Hepatic stellate cell (primary cell): ENCODE measurements at regions not wholly inside any gene's neighbourhood (a gene's known extent, or its start where the extent isn't known, plus 50 kb on each side); places are given as distances from the start of the nearest gene placed in this dataset.
"Not testable (repeated sequence)": the region's sequence is repeated elsewhere in the genome, so short reads cannot be mapped to it uniquely, and the experiment has no call there.

ENCODE experiments used
- DNase-seq: peaks from one replicate; pipeline ENCODE4 v3.0.0; 2011; ENCODE audit warnings: low spot score

DNA sequence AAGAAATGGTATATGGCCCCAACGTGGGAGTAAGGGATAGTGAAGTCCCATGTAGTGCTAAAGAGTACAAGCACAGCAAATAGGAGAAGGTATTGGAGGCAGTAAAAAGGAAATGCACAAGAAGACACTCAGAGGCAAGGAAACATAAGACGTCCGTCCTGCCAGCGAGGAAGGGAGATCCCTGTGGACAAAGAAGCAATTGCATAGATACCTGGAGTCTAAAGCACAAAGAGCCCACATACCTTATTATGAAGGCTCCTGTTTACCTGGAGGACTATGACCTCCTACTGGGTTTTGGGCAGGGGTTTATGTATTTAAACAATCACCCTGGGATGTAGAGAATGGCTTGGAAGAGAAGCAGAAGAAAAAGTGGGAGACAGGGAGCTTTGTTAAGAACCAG, 341.2 kb upstream of the DCN start:
- DNase-seq: no peak

DNA sequence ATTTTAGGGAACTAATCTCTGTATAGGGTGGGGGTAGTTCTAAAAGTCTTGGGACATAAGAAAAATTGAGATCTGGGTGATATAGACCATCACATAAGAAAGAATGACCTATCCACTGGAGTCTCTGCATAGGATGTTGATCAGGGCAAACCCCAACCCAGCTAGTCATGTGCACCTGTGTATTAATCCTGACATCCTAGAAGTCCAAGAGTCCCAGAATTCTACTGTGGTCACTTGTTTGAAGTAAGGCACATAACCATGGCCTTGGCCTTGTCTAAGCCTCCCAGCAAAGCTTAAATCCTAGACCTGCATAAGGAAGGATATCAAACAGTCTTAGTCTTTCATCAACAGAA, 334.1 kb upstream of the DCN start:
- no peak for DNase-seq

DNA sequence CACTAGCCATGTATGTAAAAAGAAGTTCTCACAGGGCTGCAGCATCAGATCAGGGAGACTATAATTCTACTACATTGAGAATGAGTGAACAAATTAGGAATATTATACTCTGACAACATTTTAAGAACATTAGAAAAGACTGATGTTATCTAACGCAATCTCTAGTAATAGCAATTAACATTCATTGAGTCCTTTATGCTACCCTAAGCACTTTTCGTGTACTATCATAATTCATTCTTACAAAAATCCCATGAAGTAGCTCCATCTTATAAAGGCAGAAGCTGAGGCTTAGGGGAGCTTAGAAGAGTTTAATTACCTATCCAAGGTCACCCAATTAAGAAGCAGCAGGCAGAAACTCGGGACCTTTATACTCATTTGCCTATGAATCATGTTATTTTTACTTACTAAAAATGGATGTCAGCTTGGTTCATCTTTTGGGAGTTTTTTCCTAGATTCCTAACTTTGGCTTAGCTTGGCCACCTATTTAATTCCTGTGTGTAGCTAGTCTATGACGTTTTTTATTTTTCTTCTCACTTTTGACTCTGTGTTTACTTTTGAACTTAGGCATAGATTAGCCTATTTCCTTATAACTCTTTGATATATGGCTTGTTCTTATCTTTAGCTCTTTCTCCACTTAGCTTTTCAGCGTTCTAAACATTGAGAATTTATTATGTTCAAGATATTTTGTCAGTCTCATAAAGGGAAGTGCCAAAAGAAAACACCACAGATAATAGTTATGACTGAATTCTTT, 333.5 kb upstream of the DCN start:
- DNase-seq: no peak

DNA sequence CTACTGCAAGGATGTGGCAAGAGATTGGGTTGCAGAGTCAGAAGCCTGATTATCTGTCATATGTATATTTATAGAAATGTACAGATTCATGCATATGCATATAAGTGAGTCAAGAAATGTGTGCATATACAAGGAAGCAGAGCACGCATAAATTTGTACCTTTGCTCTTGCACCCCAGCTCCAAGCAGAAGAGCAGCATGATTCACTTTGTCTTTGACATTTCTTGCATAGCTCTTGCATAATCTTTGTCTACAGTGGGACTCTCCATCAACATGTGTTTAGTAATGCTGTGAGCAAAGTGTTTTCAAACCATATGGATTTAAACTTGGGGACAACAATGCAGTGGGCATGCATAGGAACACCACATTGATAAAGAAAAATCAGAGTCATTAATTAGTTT, 330.7 kb upstream of the DCN start:
- DNase-seq: no peak

DNA sequence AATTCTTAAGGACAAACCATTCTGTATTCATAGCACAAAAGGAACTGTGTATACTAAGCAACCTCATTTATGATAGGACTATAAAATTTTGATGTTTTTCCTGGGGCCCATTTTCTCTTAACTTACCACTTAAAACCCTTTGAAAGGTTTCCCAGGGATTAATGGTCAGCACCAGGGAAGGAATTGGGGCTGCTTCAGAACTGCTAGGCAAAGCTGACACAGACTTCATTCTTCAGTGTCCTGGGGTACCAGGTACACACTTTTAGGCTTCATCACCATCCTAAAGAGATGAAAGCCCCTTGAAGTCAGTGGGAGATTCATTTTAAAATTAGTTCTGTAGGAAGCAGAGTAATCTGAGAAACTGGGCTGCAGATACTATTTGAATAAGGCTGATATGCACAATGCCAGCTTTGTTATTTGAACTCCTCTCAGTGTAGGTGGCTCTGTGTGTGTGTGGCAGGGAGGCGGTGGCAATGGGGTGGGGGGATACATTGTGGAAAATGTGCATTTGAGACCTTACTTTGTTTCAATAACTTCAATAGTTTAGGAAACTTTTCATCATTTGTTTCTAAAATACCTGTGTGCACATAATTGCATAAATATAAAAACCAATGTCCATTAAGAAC, 329.3 kb upstream of the DCN start:
- DNase-seq: no peak

DNA sequence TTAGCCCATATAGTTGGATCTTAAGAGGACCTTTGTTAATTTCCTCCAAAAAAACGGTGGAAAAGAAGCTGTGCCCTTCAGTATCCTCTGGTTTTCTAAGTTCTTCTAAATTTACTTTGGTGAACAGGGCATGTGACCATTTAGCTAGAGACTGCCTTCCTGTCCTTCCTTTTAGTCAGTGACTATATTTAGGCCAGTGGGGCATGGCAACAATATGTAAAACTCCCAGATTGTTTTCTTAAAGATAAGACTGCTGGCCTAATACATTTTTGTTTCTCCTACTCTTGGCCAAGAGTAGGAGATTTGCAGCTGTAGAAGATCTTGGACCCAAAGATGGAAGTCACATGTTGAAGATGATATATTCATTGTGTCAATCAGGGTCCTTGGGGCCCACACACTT, 325.1 kb upstream of the DCN start:
- DNase-seq: peak; percentile 8

DNA sequence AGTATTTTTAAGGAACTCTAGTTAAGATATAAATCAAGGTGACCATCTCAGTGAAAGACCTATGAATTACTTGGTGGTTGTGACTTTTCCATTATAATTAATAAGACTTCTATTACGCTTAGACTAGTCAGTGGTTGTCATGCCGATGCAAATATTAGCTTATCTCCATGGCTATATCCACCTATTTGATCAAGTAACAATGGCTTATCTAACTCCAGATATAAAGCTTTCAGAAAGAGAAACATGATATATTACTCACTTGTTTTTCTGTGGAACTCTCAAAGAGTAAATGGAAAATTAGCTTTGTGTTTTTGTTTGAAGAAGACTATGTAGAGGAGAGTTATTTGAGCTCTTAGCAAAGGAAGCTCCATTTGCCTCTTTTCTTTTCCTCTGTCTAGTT, 323.8 kb upstream of the DCN start:
- no peak for DNase-seq

DNA sequence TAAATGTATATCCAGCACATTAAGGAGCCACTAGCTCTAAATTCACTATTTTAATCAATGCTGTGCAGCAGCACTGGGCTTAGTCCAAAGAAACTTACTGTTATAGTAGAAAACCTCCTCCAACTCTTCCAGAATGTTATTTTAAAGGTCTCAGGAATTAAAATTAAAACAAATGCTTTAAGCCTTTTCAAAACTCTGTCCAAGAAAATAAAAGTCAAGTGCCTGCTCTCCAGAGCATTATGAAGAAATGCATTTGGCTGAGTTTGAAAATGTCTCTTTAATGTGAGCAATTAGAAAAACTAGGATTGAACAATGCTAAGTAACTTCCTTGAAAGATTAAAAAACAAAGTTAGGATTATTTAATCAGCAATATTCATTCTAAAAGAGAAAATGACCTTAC, 322.4 kb upstream of the DCN start:
- DNase-seq: no peak

DNA sequence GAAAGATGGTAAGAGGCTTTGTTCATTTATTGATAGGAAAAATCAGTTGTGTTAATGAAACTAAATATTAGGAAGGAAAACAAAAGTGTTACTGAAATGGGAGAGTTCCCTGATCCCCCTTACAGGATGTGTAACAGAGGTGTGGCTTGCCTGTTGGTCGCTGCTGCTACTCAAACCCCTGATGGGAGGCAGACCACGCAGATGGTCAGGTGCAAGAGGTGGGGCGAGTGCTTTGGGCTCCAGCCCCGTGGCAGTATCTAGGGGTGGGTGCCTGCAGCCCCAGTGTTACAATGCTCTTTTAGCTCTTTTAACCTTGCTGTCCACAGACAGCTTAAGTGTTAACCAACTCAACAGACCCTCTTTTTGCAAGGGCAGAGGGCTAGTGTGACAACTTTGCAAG, 319.6 kb upstream of the DCN start:
- DNase-seq: no peak

DNA sequence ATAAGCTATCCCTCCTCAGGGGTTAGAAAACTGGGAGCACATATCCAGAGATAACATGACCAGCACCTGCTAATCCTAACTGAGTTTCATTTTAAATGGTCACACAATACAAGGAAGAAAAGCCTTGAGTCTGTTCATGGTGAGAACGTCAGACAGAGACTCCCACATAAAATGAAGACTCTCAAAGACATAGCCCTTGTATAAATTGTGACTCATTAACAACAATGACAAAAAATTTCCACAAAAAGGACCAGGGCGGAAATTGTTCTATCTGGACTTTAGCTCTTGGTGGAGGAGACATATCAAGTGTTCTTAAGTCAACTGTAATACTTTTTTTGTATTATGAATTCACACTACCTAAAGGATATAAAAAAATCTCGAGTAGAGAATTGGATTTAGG, 313.7 kb upstream of the DCN start:
- DNase-seq: no peak

DNA sequence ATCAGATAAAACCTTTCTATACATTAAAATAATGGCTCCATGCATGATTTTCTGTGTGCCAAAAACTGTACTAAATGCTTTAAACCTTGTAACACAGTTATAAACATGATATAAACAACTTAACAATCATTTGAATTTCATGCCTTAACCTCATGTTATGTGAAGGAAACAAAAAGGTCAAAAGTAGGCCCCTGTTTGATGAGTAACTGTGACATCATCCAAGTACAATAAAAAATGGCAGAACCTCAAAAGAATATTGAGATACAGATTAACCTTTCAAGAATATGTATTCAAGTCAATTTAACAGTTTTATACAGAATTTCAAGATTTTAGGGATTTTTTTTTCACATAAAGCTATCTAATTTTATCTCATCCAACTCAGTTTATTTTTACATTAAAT, 310.7 kb upstream of the DCN start:
- DNase-seq: no peak

DNA sequence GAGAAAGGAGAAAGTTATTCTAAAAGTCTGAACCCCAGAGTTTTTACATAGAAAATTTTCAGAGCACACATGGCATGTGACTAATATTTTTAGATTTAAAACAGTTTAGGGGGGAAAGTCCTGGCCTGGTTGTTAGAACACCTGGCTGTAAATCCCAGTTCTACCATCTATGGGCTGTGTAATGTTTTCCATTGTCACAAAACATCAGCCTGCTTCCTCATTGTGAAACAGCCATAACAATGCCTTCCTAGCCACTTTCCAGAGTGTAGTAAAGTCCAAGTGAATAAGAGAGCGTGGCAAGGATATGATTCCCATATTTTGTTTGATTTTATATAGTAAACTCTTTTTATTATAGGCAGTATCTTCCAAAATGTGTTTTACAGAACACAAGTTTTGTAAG, 310.0 kb upstream of the DCN start:
- no peak for DNase-seq

DNA sequence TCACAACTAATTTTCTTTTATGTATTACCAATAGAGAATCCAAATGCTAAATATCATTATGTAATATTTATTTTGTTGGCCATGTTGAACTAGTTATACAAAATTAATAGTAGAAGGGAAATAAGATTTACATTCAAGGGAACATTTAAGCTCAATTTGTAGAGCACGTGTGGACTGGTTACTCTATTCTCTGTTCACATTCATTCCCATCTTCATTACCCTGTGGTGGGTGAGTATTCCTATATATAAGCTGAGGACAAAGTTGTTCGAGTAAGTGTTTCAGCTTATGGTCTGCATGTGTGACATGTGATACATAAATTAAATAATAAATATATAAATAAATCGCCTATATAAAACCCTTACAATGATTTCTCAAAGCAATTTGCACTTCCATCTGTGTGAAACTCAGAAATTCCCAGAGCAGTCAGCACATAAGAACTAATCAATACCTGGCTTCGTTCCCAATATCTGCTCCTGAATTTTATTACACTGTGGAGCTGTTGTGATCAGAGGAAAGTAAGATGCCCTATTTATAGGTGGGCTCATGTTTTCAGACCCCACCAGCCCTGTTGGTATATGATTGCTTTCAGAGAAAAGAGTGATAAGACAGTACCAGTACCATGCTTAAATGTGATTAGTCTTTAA, 308.2 kb upstream of the DCN start:
- no peak for DNase-seq

DNA sequence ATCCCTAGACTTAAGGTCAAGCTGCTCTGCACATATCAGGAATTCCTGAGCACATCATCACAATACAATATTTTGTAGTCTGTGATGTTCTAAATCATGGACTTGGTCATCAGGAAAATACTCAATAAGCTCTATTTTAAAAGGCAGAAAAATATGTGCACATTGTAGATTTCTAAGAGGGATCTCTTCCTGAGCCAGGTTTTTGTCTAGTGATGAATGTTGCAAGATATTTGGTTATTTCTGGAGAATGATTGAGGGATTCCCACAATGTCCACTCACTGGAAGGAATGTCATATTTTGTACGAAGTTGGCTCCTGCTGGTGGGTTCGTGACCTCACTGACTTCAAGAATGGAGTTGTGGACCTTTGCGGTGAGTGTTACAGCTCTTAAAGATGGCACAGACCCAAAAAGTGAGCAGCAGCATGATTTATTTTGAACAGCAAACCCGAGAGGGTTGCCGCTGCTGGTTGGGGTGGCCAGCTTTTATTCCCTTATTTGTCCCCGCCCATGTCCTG, 300.9 kb upstream of the DCN start:
- DNase-seq: no peak

DNA sequence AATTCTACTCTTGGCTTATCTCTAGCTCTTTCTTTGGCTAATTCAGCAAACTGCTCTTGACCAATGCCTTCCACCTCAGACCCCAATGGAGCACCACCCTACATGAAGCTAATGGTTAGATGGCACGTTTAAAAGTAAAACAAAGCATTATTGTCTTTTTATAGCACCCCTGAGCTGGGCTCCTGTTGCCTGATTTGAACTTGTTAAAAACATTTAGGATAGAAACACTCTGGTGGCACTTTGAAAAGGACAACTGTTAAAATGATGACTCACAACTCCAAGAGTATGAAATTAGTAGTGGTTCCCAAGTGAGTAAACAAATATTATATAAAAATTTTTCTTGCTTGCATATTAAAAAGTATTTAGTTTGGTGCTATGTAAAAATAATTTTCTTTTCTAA, 299.6 kb upstream of the DCN start:
- no peak for DNase-seq

DNA sequence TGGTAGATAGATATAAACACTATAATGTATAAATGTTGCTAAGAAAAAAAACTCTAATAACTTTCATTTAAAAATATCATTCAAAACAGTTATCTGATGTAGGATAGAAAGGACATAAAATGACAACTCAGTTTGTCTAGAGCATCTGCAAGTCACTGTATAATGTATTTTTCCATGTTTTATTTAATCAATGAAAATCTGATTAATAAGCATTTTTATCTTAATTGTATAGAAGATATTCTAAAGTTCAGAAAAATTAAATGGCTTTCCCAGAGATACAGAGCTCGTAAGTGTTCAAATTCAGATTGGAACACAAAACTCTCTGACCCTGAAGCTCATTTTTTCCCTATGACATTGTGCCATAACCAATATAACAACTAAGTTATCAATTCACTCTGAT, 295.9 kb upstream of the DCN start:
- no peak for DNase-seq

DNA sequence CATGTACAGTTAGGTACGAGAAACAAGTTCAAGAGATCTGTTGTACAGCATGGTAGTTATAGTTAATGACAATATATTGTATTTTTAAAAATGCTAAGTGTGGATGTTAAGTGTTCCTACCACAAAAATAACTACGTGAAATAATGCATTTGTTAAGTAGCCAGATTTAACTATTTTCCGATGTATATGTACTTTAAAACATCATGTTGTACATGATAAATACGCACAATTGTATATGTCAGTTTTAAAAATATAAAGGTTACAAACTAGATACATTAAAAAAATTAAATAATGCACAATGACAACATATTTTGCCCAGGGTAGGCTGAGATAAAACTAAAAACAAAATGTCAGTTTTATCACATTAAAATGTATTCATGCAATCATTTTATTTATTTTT, 285.1 kb upstream of the DCN start:
- DNase-seq: no peak

DNA sequence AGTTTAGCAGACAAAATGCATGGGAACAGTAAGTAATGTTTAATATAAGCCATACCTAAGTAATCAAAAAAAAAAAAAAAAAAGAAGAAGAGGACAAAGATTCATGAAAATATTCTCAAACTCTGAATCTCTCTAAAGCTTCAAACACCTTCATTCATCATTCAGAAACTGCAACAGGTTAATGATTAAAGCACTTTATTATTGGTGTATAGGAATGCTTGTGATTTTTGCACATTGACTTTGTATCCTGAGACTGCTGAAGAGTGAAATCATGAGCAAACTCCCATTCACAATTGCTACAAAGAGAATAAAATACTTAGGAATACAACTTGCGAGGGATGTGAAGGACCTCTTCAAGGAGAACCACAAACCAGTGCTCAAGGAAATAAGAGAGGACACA, 278.4 kb upstream of the DCN start:
- DNase-seq: no peak

DNA sequence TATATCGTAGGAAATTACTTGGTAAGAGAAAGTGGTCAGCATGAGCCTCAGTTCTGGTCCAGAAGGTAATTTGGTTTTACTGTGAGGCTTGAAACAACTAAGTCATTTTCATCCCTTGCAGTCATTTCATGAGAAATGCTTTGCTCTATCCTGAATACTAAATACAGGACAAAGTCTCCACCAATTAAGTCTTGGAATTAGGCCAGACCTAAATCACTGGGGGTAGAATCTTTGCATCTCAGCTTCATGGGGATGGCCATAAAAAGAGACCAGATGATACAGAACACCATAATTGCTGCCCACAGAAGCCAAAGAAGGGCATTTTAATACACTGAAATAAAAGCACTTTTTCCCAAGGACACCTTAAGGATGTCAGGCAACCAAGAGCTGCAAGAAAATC, 277.9 kb upstream of the DCN start:
- DNase-seq: no peak

DNA sequence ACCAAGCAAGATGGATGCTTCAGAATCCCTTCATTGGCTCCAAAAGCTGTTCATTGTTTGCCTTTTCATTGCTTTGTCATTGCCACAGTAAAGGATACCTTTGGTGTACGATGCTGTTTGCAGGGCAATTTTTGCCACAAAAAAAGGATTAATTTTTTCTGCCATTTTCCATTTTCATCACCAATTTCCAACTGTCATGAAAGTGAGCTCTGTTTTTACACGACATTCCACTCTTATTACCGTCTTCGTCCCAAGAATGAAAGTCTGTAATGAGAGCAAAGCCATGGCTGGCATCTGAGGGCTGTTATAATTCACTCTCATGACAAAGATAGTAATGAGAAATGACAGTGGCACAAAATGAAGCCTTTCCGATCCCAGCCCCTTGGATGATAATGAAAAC, 272.7 kb upstream of the DCN start:
- DNase-seq: no peak

DNA sequence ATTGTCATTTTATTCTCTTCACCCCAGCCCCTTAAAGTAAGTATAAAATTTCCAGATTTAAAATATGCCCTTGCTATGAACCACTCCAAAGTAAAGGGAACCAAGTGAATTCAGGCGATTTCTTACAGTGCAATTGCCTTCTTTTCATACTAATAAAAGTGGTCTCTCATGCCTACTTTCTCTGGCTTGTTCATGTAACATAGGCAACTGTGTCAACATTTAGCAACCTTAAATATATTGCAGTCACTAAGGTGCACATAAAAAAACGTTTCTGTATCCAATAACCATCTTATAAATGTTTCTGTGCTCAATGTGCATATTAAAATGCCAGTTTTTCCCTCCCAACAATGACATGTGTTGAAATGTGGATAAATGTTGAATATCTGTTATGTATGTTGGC, 271.6 kb upstream of the DCN start:
- DNase-seq: no peak

DNA sequence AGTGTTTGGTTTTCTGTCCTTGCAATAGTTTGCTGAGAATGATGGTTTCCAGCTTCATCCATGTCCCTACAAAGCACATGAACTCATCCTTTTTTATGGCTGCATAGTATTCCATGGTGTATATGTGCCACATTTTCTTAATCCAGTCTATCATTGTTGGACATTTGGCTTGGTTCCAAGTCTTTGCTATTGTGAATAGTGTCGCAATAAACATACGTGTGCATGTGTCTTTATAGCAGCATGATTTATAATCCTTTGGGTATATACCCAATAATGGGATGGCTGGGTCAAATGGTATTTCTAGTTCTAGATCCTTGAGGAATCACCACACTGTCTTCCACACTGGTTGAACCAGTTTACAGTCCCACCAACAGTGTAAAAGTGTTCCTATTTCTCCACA, 269.8 kb upstream of the DCN start:
- not testable (repeated sequence) for DNase-seq
